HG02798 (cell line): ENCODE measurements at regions not wholly inside any gene's neighbourhood (a gene's known extent, or its start where the extent isn't known, plus 50 kb on each side); places are given as distances from the start of the nearest gene placed in this dataset.
A peak's percentile ranks its signal among the peaks of the same experiment; 100 is the strongest.
"Not testable (repeated sequence)": the region's sequence is repeated elsewhere in the genome, so short reads cannot be mapped to it uniquely, and the experiment has no call there.

Experiments
- ATAC-seq: cut with Tn5 transposase; IDR thresholded peaks from one replicate; pipeline ENCODE4 v1.9.1; 2021; ENCODE audit warnings: mild to moderate bottlenecking; ENCODE audit not compliant: unreplicated experiment, poor library complexity

GRCh38 chr3:36175916-36176461, 204.3 kb upstream of the STAC start:
- ATAC-seq, result no peak

GRCh38 chr3:36178018-36178417, 202.3 kb upstream of the STAC start:
- no peak for ATAC-seq

- no peak for ATAC-seq
Observed at GRCh38 chr3:36182024-36182423, 198.3 kb upstream of the STAC start.

GRCh38 chr3:36187197-36187596, 193.1 kb upstream of the STAC start:
- not testable (repeated sequence) for ATAC-seq

GRCh38 chr3:36192901-36193300, 187.4 kb upstream of the STAC start:
- no peak for ATAC-seq

GRCh38 chr3:36193448-36193847, 186.9 kb upstream of the STAC start:
- ATAC-seq, result no peak

- ATAC-seq, result no peak
Observed at GRCh38 chr3:36196058-36196457, 184.2 kb upstream of the STAC start.

- no peak for ATAC-seq
Observed at GRCh38 chr3:36197151-36197550, 183.2 kb upstream of the STAC start.

GRCh38 chr3:36201546-36201945, 178.8 kb upstream of the STAC start:
- no peak for ATAC-seq

- no peak for ATAC-seq
Observed at GRCh38 chr3:36206956-36207580, 173.2 kb upstream of the STAC start.

GRCh38 chr3:36210840-36211651, 169.3 kb upstream of the STAC start:
- ATAC-seq, result peak; percentile 40

GRCh38 chr3:36211652-36211999, 168.7 kb upstream of the STAC start:
- peak; percentile 34 for ATAC-seq

GRCh38 chr3:36212251-36212650, 168.1 kb upstream of the STAC start:
- no peak for ATAC-seq

- ATAC-seq, result no peak
Observed at GRCh38 chr3:36214460-36214859, 165.8 kb upstream of the STAC start.

GRCh38 chr3:36215241-36215640, 165.1 kb upstream of the STAC start:
- ATAC-seq, result no peak

- no peak for ATAC-seq
Observed at GRCh38 chr3:36219398-36219797, 160.9 kb upstream of the STAC start.

GRCh38 chr3:36220173-36220572, 160.1 kb upstream of the STAC start:
- ATAC-seq, result no peak

GRCh38 chr3:36221975-36222374, 158.3 kb upstream of the STAC start:
- ATAC-seq, result no peak

- no peak for ATAC-seq
Observed at GRCh38 chr3:36227980-36228379, 152.3 kb upstream of the STAC start.

GRCh38 chr3:36229496-36229895, 150.8 kb upstream of the STAC start:
- ATAC-seq, result no peak

- no peak for ATAC-seq
Observed at GRCh38 chr3:36232797-36233489, 147.4 kb upstream of the STAC start.
